Fibroblast of villous mesenchyme (primary cell): ENCODE measurements at regions not wholly inside any gene's neighbourhood (a gene's known extent, or its start where the extent isn't known, plus 50 kb on each side); places are given as distances from the start of the nearest gene placed in this dataset. TPM values are rescaled to one million over a fixed set of nuclear protein-coding genes. Genes with fewer than 3 reads are reported as not detected.

Source experiments
- DNase-seq: peaks from one replicate; pipeline ENCODE4 v3.0.0-alpha.2; 2010; ENCODE audit warnings: low read depth
- H3K4me3 ChIP-seq: 2 replicates; pipeline ENCODE4 v1.5.1; 2011; ENCODE audit warnings: low read depth, mild to moderate bottlenecking, low read length
- CTCF ChIP-seq: IDR thresholded peaks from 2 replicates; pipeline ENCODE4 v1.5.1; 2012; ENCODE audit warnings: low read depth, mild to moderate bottlenecking, low read length; ENCODE audit not compliant: insufficient read depth
- small RNA-seq: library from RNA; depleted of rRNA; stranded (forward); fragments of <200 nt; gene quantifications from one replicate; pipeline ENCODE3, GENCODE V24; 2012

GRCh38 chr7:57868771-57869483, 418.9 kb downstream of the ZNF716 start:
- peak overlapping the region; percentile 41 for H3K4me3 ChIP-seq
- TF ChIP-seq CTCF, result no peak
- no peak for DNase-seq

Small RNAs in the stretch of these regions (small RNA-seq; reads per million reads assigned to genes)
- gene AC023141.11 (not detected), gene AC023141.12 (not detected), gene AC023141.8 (not detected)
